ENCODE measurements at regions not wholly inside any gene's neighbourhood (a gene's known extent, or its start where the extent isn't known, plus 50 kb on each side); places are given as distances from the start of the nearest gene placed in this dataset.

- no peak for ATAC-seq
- no peak for TF ChIP-seq OSR1 (CRISPR knock-in tag; IDR thresholded peaks at IDR 0.05)
- TF ChIP-seq PATZ1 (CRISPR knock-in tag; IDR thresholded peaks at IDR 0.05; ENCODE audit: borderline replicate concordance) = no peak
- no peak for TF ChIP-seq ZFP30 (CRISPR knock-in tag; IDR thresholded peaks at IDR 0.05)
- TF ChIP-seq ZC3H10 (CRISPR knock-in tag; IDR thresholded peaks at IDR 0.05) = no peak
- TF ChIP-seq ARNTL (CRISPR knock-in tag; IDR thresholded peaks at IDR 0.05; ENCODE audit: borderline replicate concordance, low read depth) = no peak
- TF ChIP-seq CSDC2 (CRISPR knock-in tag; IDR thresholded peaks at IDR 0.05) = no peak
- TF ChIP-seq CSRNP3 (CRISPR knock-in tag; IDR thresholded peaks at IDR 0.05) = no peak
- TF ChIP-seq ZNF565 (CRISPR knock-in tag; conservative IDR thresholded peaks at IDR 0.05; ENCODE audit: low read depth) = no peak
- TF ChIP-seq POU6F1 (CRISPR knock-in tag; IDR thresholded peaks at IDR 0.05; ENCODE audit: borderline replicate concordance, low read depth) = no peak
These were observed 94.7 kb downstream of the SYNE3 start for GRCh38 chr14:95421741-95422140.

GRCh38 chr14:95420060-95420459 lies 96.4 kb downstream of the SYNE3 start:
- TF ChIP-seq CSDC2 (CRISPR knock-in tag; IDR thresholded peaks at IDR 0.05) (no peak), RARB (CRISPR knock-in tag; IDR thresholded peaks at IDR 0.05) (no peak), ZFP3 (CRISPR knock-in tag; IDR thresholded peaks at IDR 0.05) (no peak), PATZ1 (CRISPR knock-in tag; IDR thresholded peaks at IDR 0.05; ENCODE audit: borderline replicate concordance) (no peak), POU6F1 (CRISPR knock-in tag; IDR thresholded peaks at IDR 0.05; ENCODE audit: borderline replicate concordance, low read depth) (no peak)
- no peak for ATAC-seq

GRCh38 chr14:95419569-95419968 lies 96.9 kb downstream of the SYNE3 start:
- ATAC-seq = no peak
- TF ChIP-seq ZNF8 (CRISPR knock-in tag; IDR thresholded peaks at IDR 0.05) (no peak), ZNF565 (CRISPR knock-in tag; conservative IDR thresholded peaks at IDR 0.05; ENCODE audit: low read depth) (no peak), ZNF70 (CRISPR knock-in tag; IDR thresholded peaks at IDR 0.05) (no peak), PATZ1 (CRISPR knock-in tag; IDR thresholded peaks at IDR 0.05; ENCODE audit: borderline replicate concordance) (no peak), TOX (CRISPR knock-in tag; IDR thresholded peaks at IDR 0.05; ENCODE audit: borderline replicate concordance) (no peak)

GRCh38 chr14:95418858-95419257 lies 97.6 kb downstream of the SYNE3 start:
- no peak for ATAC-seq
- TF ChIP-seq CSDC2 (CRISPR knock-in tag; IDR thresholded peaks at IDR 0.05) (no peak), ZFP3 (CRISPR knock-in tag; IDR thresholded peaks at IDR 0.05) (no peak), ZFP30 (CRISPR knock-in tag; IDR thresholded peaks at IDR 0.05) (no peak)

GRCh38 chr14:95417492-95417891 lies 97.8 kb upstream of the CLMN start:
- no peak for ATAC-seq
- TF ChIP-seq ZNF8 (CRISPR knock-in tag; IDR thresholded peaks at IDR 0.05) (no peak), ESRRG (CRISPR knock-in tag; IDR thresholded peaks at IDR 0.05) (no peak)
